ENCODE measurements at regions not wholly inside any gene's neighbourhood (a gene's known extent, or its start where the extent isn't known, plus 50 kb on each side); places are given as distances from the start of the nearest gene placed in this dataset.

- Histone ChIP-seq H3K36me3 (ENCODE audit: insufficient read depth, low read length) (no peaks in the 10 kb centered on the region), H3K27me3 (ENCODE audit: insufficient read depth, low read length) (no peaks in the 10 kb centered on the region), H3K4me3 (ENCODE audit: low read length in 2 of 2) (no peak overlapping the region), H3K27ac (ENCODE audit: low read depth, low read length) (no peak overlapping the region), H3K9me3 (ENCODE audit: control insufficient read depth in 1 of 2, low read length in 2 of 2) (no peaks in the 10 kb centered on the region), H3K4me1 (ENCODE audit: insufficient read depth, low read length) (no peaks in the 10 kb centered on the region)
- intact Hi-C loops (cut with micrococcal nuclease) = no loop called here
- ChIA-PET CTCF (ENCODE audit: partially characterized antibody) (no interaction called here), POLR2A (ENCODE audit: partially characterized antibody) (no interaction called here)
- H3K27me3 Mint-ChIP-seq = no peaks in the 10 kb centered on the region
- no peaks in the 10 kb centered on the region for H3K4me1 Mint-ChIP-seq
- no peak overlapping the region for H3K4me3 Mint-ChIP-seq
- DNase-seq = no peak
- no peaks in the 10 kb centered on the region for H3K36me3 Mint-ChIP-seq
- H3K9me3 Mint-ChIP-seq = peaks cover 0 to 4% (median 0%) of the 10 kb centered on the region in 8 donors
- H3K27ac Mint-ChIP-seq = no peak overlapping the region
Observed at GRCh38 chr5:106909716-106910115, 761.0 kb downstream of the EFNA5 start.

GRCh38 chr5:106907979-106908378, 762.8 kb downstream of the EFNA5 start:
- Mint-ChIP-seq H3K4me3 (no peak overlapping the region), H3K9me3 (peaks cover 0 to 6% (median 0%) of the 10 kb centered on the region in 8 donors), H3K27me3 (no peaks in the 10 kb centered on the region), H3K4me1 (no peaks in the 10 kb centered on the region), H3K27ac (no peak overlapping the region), H3K36me3 (no peaks in the 10 kb centered on the region)
- Histone ChIP-seq H3K36me3 (ENCODE audit: insufficient read depth, low read length) (no peaks in the 10 kb centered on the region), H3K27me3 (ENCODE audit: insufficient read depth, low read length) (no peaks in the 10 kb centered on the region), H3K27ac (ENCODE audit: low read depth, low read length) (no peak overlapping the region), H3K4me3 (ENCODE audit: low read length in 2 of 2) (no peak overlapping the region), H3K9me3 (ENCODE audit: control insufficient read depth in 1 of 2, low read length in 2 of 2) (no peaks in the 10 kb centered on the region), H3K4me1 (ENCODE audit: insufficient read depth, low read length) (no peaks in the 10 kb centered on the region)
- intact Hi-C loops (cut with micrococcal nuclease) = no loop called here
- POLR2A ChIA-PET (ENCODE audit: partially characterized antibody) = no interaction called here
- CTCF ChIA-PET (ENCODE audit: partially characterized antibody) = no interaction called here
- no peak for DNase-seq

GRCh38 chr5:106906199-106906598, 764.5 kb downstream of the EFNA5 start:
- no peak for DNase-seq
- Histone ChIP-seq H3K27ac (ENCODE audit: low read depth, low read length) (no peak overlapping the region), H3K9me3 (ENCODE audit: control insufficient read depth in 1 of 2, low read length in 2 of 2) (no peaks in the 10 kb centered on the region), H3K36me3 (ENCODE audit: insufficient read depth, low read length) (no peaks in the 10 kb centered on the region), H3K4me1 (ENCODE audit: insufficient read depth, low read length) (no peaks in the 10 kb centered on the region), H3K4me3 (ENCODE audit: low read length in 2 of 2) (no peak overlapping the region), H3K27me3 (ENCODE audit: insufficient read depth, low read length) (no peaks in the 10 kb centered on the region)
- intact Hi-C loops (cut with micrococcal nuclease) = no loop called here
- POLR2A ChIA-PET (ENCODE audit: partially characterized antibody) = no interaction called here
- peaks cover 0 to 6% (median 0%) of the 10 kb centered on the region in 8 donors for H3K9me3 Mint-ChIP-seq
- CTCF ChIA-PET (ENCODE audit: partially characterized antibody) = no interaction called here
- no peaks in the 10 kb centered on the region for H3K27me3 Mint-ChIP-seq
- no peak overlapping the region for H3K4me3 Mint-ChIP-seq
- H3K36me3 Mint-ChIP-seq = no peaks in the 10 kb centered on the region
- H3K27ac Mint-ChIP-seq = no peak overlapping the region
- H3K4me1 Mint-ChIP-seq = no peaks in the 10 kb centered on the region

- H3K27me3 ChIP-seq (ENCODE audit: insufficient read depth, low read length) = no peaks in the 10 kb centered on the region
- no peak overlapping the region for H3K4me3 ChIP-seq (ENCODE audit: low read length in 2 of 2)
- H3K27ac Mint-ChIP-seq = no peak overlapping the region
- no peaks in the 10 kb centered on the region for H3K36me3 ChIP-seq (ENCODE audit: insufficient read depth, low read length)
- CTCF ChIA-PET (ENCODE audit: partially characterized antibody) = no interaction called here
- H3K27me3 Mint-ChIP-seq = no peaks in the 10 kb centered on the region
- H3K9me3 Mint-ChIP-seq = peaks cover 0 to 8% (median 1%) of the 10 kb centered on the region in 8 donors
- no peak overlapping the region for H3K27ac ChIP-seq (ENCODE audit: low read depth, low read length)
- POLR2A ChIA-PET (ENCODE audit: partially characterized antibody) = no interaction called here
- no peaks in the 10 kb centered on the region for H3K36me3 Mint-ChIP-seq
- H3K4me3 Mint-ChIP-seq = no peak overlapping the region
- intact Hi-C loops (cut with micrococcal nuclease) = no loop called here
- DNase-seq = no peak
- no peaks in the 10 kb centered on the region for H3K4me1 ChIP-seq (ENCODE audit: insufficient read depth, low read length)
- H3K4me1 Mint-ChIP-seq = no peaks in the 10 kb centered on the region
- no peaks in the 10 kb centered on the region for H3K9me3 ChIP-seq (ENCODE audit: control insufficient read depth in 1 of 2, low read length in 2 of 2)
Observed at GRCh38 chr5:106894964-106895363, 775.8 kb downstream of the EFNA5 start.

GRCh38 chr5:106882035-106882434, 788.7 kb downstream of the EFNA5 start:
- Mint-ChIP-seq H3K36me3 (no peaks in the 10 kb centered on the region), H3K9me3 (peaks cover 0 to 6% (median under 1%) of the 10 kb centered on the region in 8 donors), H3K27me3 (no peaks in the 10 kb centered on the region), H3K4me3 (no peak overlapping the region), H3K4me1 (no peaks in the 10 kb centered on the region), H3K27ac (no peak overlapping the region)
- CTCF ChIA-PET (ENCODE audit: partially characterized antibody) = no interaction called here
- no peaks in the 10 kb centered on the region for H3K9me3 ChIP-seq (ENCODE audit: control insufficient read depth in 1 of 2, low read length in 2 of 2)
- POLR2A ChIA-PET (ENCODE audit: partially characterized antibody) = no interaction called here
- intact Hi-C loops (cut with micrococcal nuclease) = no loop called here
- H3K27ac ChIP-seq (ENCODE audit: low read depth, low read length) = no peak overlapping the region
- H3K27me3 ChIP-seq (ENCODE audit: insufficient read depth, low read length) = no peaks in the 10 kb centered on the region
- no peaks in the 10 kb centered on the region for H3K4me1 ChIP-seq (ENCODE audit: insufficient read depth, low read length)
- no peaks in the 10 kb centered on the region for H3K36me3 ChIP-seq (ENCODE audit: insufficient read depth, low read length)
- no peak for DNase-seq
- H3K4me3 ChIP-seq (ENCODE audit: low read length in 2 of 2) = no peak overlapping the region

GRCh38 chr5:106880656-106881055, 790.1 kb downstream of the EFNA5 start:
- intact Hi-C loops (cut with micrococcal nuclease) = no loop called here
- Mint-ChIP-seq H3K4me1 (no peaks in the 10 kb centered on the region), H3K27me3 (no peaks in the 10 kb centered on the region), H3K27ac (peak overlapping the region in 1 of 7 donors; percentile 49), H3K36me3 (no peaks in the 10 kb centered on the region), H3K4me3 (no peak overlapping the region), H3K9me3 (peaks cover 0 to 6% (median 2%) of the 10 kb centered on the region in 8 donors)
- H3K9me3 ChIP-seq (ENCODE audit: control insufficient read depth in 1 of 2, low read length in 2 of 2) = no peaks in the 10 kb centered on the region
- ChIA-PET POLR2A (ENCODE audit: partially characterized antibody) (no interaction called here), CTCF (ENCODE audit: partially characterized antibody) (no interaction called here)
- no peak overlapping the region for H3K27ac ChIP-seq (ENCODE audit: low read depth, low read length)
- no peaks in the 10 kb centered on the region for H3K27me3 ChIP-seq (ENCODE audit: insufficient read depth, low read length)
- H3K36me3 ChIP-seq (ENCODE audit: insufficient read depth, low read length) = no peaks in the 10 kb centered on the region
- H3K4me3 ChIP-seq (ENCODE audit: low read length in 2 of 2) = no peak overlapping the region
- H3K4me1 ChIP-seq (ENCODE audit: insufficient read depth, low read length) = no peaks in the 10 kb centered on the region
- DNase-seq = no peak

- H3K4me3 ChIP-seq (ENCODE audit: low read length in 2 of 2) = no peak overlapping the region
Observed at GRCh38 chr5:106877881-106878280, 792.9 kb downstream of the EFNA5 start.

GRCh38 chr5:106876665-106877194, 794.0 kb downstream of the EFNA5 start:
- H3K27me3 Mint-ChIP-seq = no peaks in the 10 kb centered on the region
- intact Hi-C loops (cut with micrococcal nuclease) = no loop called here
- ChIA-PET CTCF (ENCODE audit: partially characterized antibody) (no interaction called here), POLR2A (ENCODE audit: partially characterized antibody) (no interaction called here)
- no peaks in the 10 kb centered on the region for H3K4me1 Mint-ChIP-seq
- Histone ChIP-seq H3K27ac (ENCODE audit: low read depth, low read length) (no peak overlapping the region), H3K27me3 (ENCODE audit: insufficient read depth, low read length) (no peaks in the 10 kb centered on the region), H3K4me1 (ENCODE audit: insufficient read depth, low read length) (no peaks in the 10 kb centered on the region), H3K36me3 (ENCODE audit: insufficient read depth, low read length) (no peaks in the 10 kb centered on the region), H3K4me3 (ENCODE audit: low read length in 2 of 2) (no peak overlapping the region), H3K9me3 (ENCODE audit: control insufficient read depth in 1 of 2, low read length in 2 of 2) (no peaks in the 10 kb centered on the region)
- no peak overlapping the region for H3K4me3 Mint-ChIP-seq
- H3K27ac Mint-ChIP-seq = no peak overlapping the region
- DNase-seq = no peak
- no peaks in the 10 kb centered on the region for H3K36me3 Mint-ChIP-seq
- H3K9me3 Mint-ChIP-seq = peaks cover 0 to 6% (median 2%) of the 10 kb centered on the region in 8 donors

More at GRCh38 chr5:106877881-106878280, 792.9 kb downstream of the EFNA5 start:
- Histone ChIP-seq H3K4me1 (ENCODE audit: insufficient read depth, low read length) (no peaks in the 10 kb centered on the region), H3K27ac (ENCODE audit: low read depth, low read length) (no peak overlapping the region), H3K36me3 (ENCODE audit: insufficient read depth, low read length) (no peaks in the 10 kb centered on the region), H3K9me3 (ENCODE audit: control insufficient read depth in 1 of 2, low read length in 2 of 2) (no peaks in the 10 kb centered on the region), H3K27me3 (ENCODE audit: insufficient read depth, low read length) (no peaks in the 10 kb centered on the region)
- ChIA-PET CTCF (ENCODE audit: partially characterized antibody) (no interaction called here), POLR2A (ENCODE audit: partially characterized antibody) (no interaction called here)
- Mint-ChIP-seq H3K27me3 (no peaks in the 10 kb centered on the region), H3K9me3 (peaks cover 0 to 6% (median 3%) of the 10 kb centered on the region in 8 donors), H3K4me1 (no peaks in the 10 kb centered on the region), H3K36me3 (no peaks in the 10 kb centered on the region), H3K4me3 (no peak overlapping the region), H3K27ac (no peak overlapping the region)
- DNase-seq = no peak
- intact Hi-C loops (cut with micrococcal nuclease) = no loop called here
